NB4 (cell line): ENCODE measurements at regions not wholly inside any gene's neighbourhood (a gene's known extent, or its start where the extent isn't known, plus 50 kb on each side); places are given as distances from the start of the nearest gene placed in this dataset.

Experiments
- CTCF ChIP-seq: IDR thresholded peaks from one replicate; pipeline ENCODE4 v1.5.1; 2012; ENCODE audit warnings: low read depth, low read length
- MYC ChIP-seq: IDR thresholded peaks from 2 replicates; pipeline ENCODE4 v1.6.1; 2011; ENCODE audit warnings: low read depth, low read length
- POLR2A ChIP-seq: IDR thresholded peaks from 2 replicates; pipeline ENCODE4 v1.6.1; 2011; ENCODE audit warnings: mild to moderate bottlenecking; ENCODE audit not compliant: insufficient read length; ENCODE audit errors: extremely low read depth

GRCh38 chr4:156614536-156614935 is 357.1 kb downstream of the PDGFC start:
- no peak for TF ChIP-seq POLR2A
- no peak for TF ChIP-seq CTCF
- no peak for TF ChIP-seq MYC
